IMR-90 (cell line): ENCODE measurements at regions not wholly inside any gene's neighbourhood (a gene's known extent, or its start where the extent isn't known, plus 50 kb on each side); places are given as distances from the start of the nearest gene placed in this dataset.

Experiments
- ATAC-seq: fragments of 200-7000 bp; cut with Tn5 transposase; 2 replicates; pipeline ENCODE4 v1.9.1; 2020; ENCODE audit warnings: low read depth, mild to moderate bottlenecking, moderate library complexity
- BruUV-seq: library from RNA; stranded (reverse); fragments of 400-500 nt; replicated peaks from 2 replicates; lab custom pipeline; 2021; lab: Mats Ljungman, UMichigan
- CTCF ChIA-PET: fragments of 300-600 bp; formaldehyde crosslinking; extraction: SDS; loops from one replicate; lab custom pipeline; 2021; ENCODE audit warnings: antibody characterized with exemption; lab: Yijun Ruan, JAX
- POLR2A ChIA-PET: fragments of 300-600 bp; sonication (Branson Sonifier 250); formaldehyde crosslinking; loops from one replicate; lab custom pipeline; 2022; ENCODE audit warnings: antibody characterized with exemption; ENCODE audit not compliant: unreplicated experiment; lab: Charles Lee
- DNase-seq: peaks from one replicate; pipeline ENCODE4 v3.0.0; 2013
- H2AFZ ChIP-seq: replicated peaks from 2 replicates; pipeline ENCODE3; 2013; ENCODE audit warnings: low read length, mild to moderate bottlenecking; ENCODE audit not compliant: poor library complexity
- H2AK5ac ChIP-seq: 2 replicates; pipeline ENCODE4 v1.6.1; 2013; ENCODE audit warnings: low read depth, low read length, inconsistent platforms
- H2AK9ac ChIP-seq: replicated peaks from 2 replicates; pipeline ENCODE3; 2013; ENCODE audit warnings: mild to moderate bottlenecking, low read depth, low read length, moderate library complexity; ENCODE audit not compliant: poor library complexity
- H2BK120ac ChIP-seq: 2 replicates; pipeline ENCODE4 v1.6.1; 2013; ENCODE audit warnings: low read depth, low read length, inconsistent platforms
- H2BK15ac ChIP-seq: 3 replicates; pipeline ENCODE4 v1.6.1; 2013; ENCODE audit warnings: low read depth, low read length, inconsistent platforms
- H2BK20ac ChIP-seq: 2 replicates; pipeline ENCODE4 v1.6.1; 2013; ENCODE audit warnings: low read depth, mild to moderate bottlenecking, inconsistent platforms, low read length, moderate library complexity
- H2BK5ac ChIP-seq: 2 replicates; pipeline ENCODE4 v1.6.1; 2013; ENCODE audit warnings: mild to moderate bottlenecking, low read depth, low read length, inconsistent platforms; ENCODE audit not compliant: poor library complexity, severe bottlenecking
- H3K14ac ChIP-seq: replicated peaks from 2 replicates; pipeline ENCODE4 v1.6.1; 2013; ENCODE audit warnings: low read depth, low read length, inconsistent platforms
- H3K18ac ChIP-seq: 2 replicates; pipeline ENCODE4 v1.6.1; 2013; ENCODE audit warnings: low read depth, low read length, control low read depth
- H3K23ac ChIP-seq: 2 replicates; pipeline ENCODE4 v1.6.1; 2013; ENCODE audit warnings: low read depth, low read length, inconsistent platforms
- H3K27ac ChIP-seq: 2 replicates; pipeline ENCODE4 v1.5.1; 2013; ENCODE audit warnings: mild to moderate bottlenecking, control low read depth, low read length; ENCODE audit not compliant: insufficient read depth
- H3K27me3 ChIP-seq: 2 replicates; pipeline ENCODE4 v1.6.1; 2013; ENCODE audit warnings: low read length; ENCODE audit not compliant: control insufficient read depth, insufficient read depth
- H3K36me3 ChIP-seq: 2 replicates; pipeline ENCODE4 v1.6.1; 2013; ENCODE audit warnings: low read length, mixed read lengths; ENCODE audit not compliant: control insufficient read depth, insufficient read depth
- H3K4ac ChIP-seq: 2 replicates; pipeline ENCODE4 v1.6.1; 2013; ENCODE audit warnings: low read depth, low read length, inconsistent platforms
- H3K4me1 ChIP-seq: 2 replicates; pipeline ENCODE4 v1.6.1; 2013; ENCODE audit warnings: low read length, mixed read lengths; ENCODE audit not compliant: control insufficient read depth, insufficient read depth
- H3K4me2 ChIP-seq: 2 replicates; pipeline ENCODE4 v1.6.1; 2013; ENCODE audit warnings: low read depth, mild to moderate bottlenecking, control low read depth, low read length, moderate library complexity
- H3K4me3 ChIP-seq: 2 replicates; pipeline ENCODE4 v1.5.1; 2013; ENCODE audit warnings: low read depth, mild to moderate bottlenecking, control low read depth, low read length, moderate library complexity; ENCODE audit not compliant: insufficient read depth
- H3K56ac ChIP-seq: 2 replicates; pipeline ENCODE4 v1.6.1; 2013; ENCODE audit warnings: low read length, inconsistent platforms; ENCODE audit not compliant: insufficient read depth; ENCODE audit errors: extremely low read depth
- H3K79me1 ChIP-seq, 2 experiments: 2 replicates each; pipeline ENCODE4 v1.6.1; 2013; ENCODE audit warnings: low read length in 2 of 2, inconsistent platforms in 1 of 2, low read depth in 1 of 2
- H3K9ac ChIP-seq: 2 replicates; pipeline ENCODE4 v1.6.1; 2013; ENCODE audit warnings: low read depth, low read length, control low read depth
- H3K9me1 ChIP-seq: 2 replicates; pipeline ENCODE4 v1.6.1; 2013; ENCODE audit warnings: low read length, inconsistent platforms; ENCODE audit not compliant: insufficient read depth
- H3K9me3 ChIP-seq: 2 replicates; pipeline ENCODE4 v1.6.1; 2013; ENCODE audit warnings: low read length; ENCODE audit not compliant: control insufficient read depth, insufficient read depth
- H4K20me1 ChIP-seq: 2 replicates; pipeline ENCODE4 v1.6.1; 2013; ENCODE audit warnings: low read length, inconsistent platforms; ENCODE audit not compliant: insufficient read depth
- H4K5ac ChIP-seq: 2 replicates; pipeline ENCODE4 v1.6.1; 2013; ENCODE audit warnings: mild to moderate bottlenecking, low read depth, low read length, control low read depth
- H4K8ac ChIP-seq, 2 experiments: 2 replicates each; pipeline ENCODE4 v1.6.1; 2013; ENCODE audit warnings: low read depth in 2 of 2, low read length in 2 of 2, control low read depth in 1 of 2, inconsistent platforms in 1 of 2
- H4K91ac ChIP-seq: 2 replicates; pipeline ENCODE4 v1.6.1; 2013; ENCODE audit warnings: low read depth, low read length, inconsistent platforms; ENCODE audit not compliant: insufficient read depth
- BHLHE40 ChIP-seq: fragments of 150-350 bp; IDR thresholded peaks from 2 replicates; pipeline ENCODE4 v1.6.1; 2016; ENCODE audit warnings: mild to moderate bottlenecking, low read depth, low read length
- CHD1 ChIP-seq: IDR thresholded peaks from 2 replicates; pipeline ENCODE4 v1.6.1; 2012; ENCODE audit warnings: low read depth, low read length, improper control_type of control experiment
- CTCF ChIP-seq: conservative IDR thresholded peaks from 2 replicates; pipeline ENCODE4 v1.5.1; 2012; ENCODE audit warnings: mild to moderate bottlenecking, low read depth, low read length, improper control_type of control experiment
- FOS ChIP-seq: fragments of 150-350 bp; IDR thresholded peaks from 2 replicates; pipeline ENCODE4 v1.6.1; 2016; ENCODE audit warnings: low read depth, low read length
- MAZ ChIP-seq: IDR thresholded peaks from 2 replicates; pipeline ENCODE4 v1.6.1; 2012; ENCODE audit warnings: low read depth, mild to moderate bottlenecking, low read length, improper control_type of control experiment, moderate library complexity, borderline replicate concordance
- NFE2L2 ChIP-seq: fragments of 150-350 bp; IDR thresholded peaks from 2 replicates; pipeline ENCODE4 v1.6.1; 2016; ENCODE audit warnings: low read depth, mild to moderate bottlenecking, low read length
- POLR2A ChIP-seq: IDR thresholded peaks from 2 replicates; pipeline ENCODE4 v1.6.1; 2012; ENCODE audit warnings: mild to moderate bottlenecking, low read depth, low read length
- RAD21 ChIP-seq: IDR thresholded peaks from 2 replicates; pipeline ENCODE4 v1.6.1; 2012; ENCODE audit warnings: low read length, improper control_type of control experiment
- WGBS, 2 experiments: methylation state at CpG; one replicate each; pipeline versions ENCODE4 v1.1.5 to v1.1.7; 2013; ENCODE audit warnings: missing lambda C conversion rate in 2 of 2; ENCODE audit not compliant: insufficient read length in 1 of 2; ENCODE audit errors: extremely low coverage in 2 of 2; 5-methylcytosine and 5-hydroxymethylcytosine counted together
- dilution Hi-C: fragments of 300-500 bp; cut with HindIII; formaldehyde crosslinking; loops from one replicate; pipeline ENCODE4 v1.14.3; 2018; ENCODE audit warnings: low sequenced_read_pairs; ENCODE audit not compliant: unreplicated experiment
- in situ Hi-C: fragments of 300-500 bp; cut with MboI; formaldehyde crosslinking; loops from 3 replicates; pipeline ENCODE4 v1.14.3; 2019; ENCODE audit warnings: low sequenced_read_pairs, inconsistent platforms, mixed read lengths
- intact Hi-C: fragments of 100-400 bp; cut with micrococcal nuclease; formaldehyde crosslinking; loops from 2 replicates; pipeline ENCODE4 v1.10.0; 2022

- Histone ChIP-seq H4K5ac (no peak overlapping the region), H3K9me3 (peaks cover 9% of the 10 kb centered on the region; the same call in 1 of the 2 replicates), H3K23ac (no peak overlapping the region), H3K9me1 (no peaks in the 10 kb centered on the region), H3K9ac (no peak overlapping the region), H4K8ac (no peak overlapping the region), H4K20me1 (no peaks in the 10 kb centered on the region), H3K27me3 (no peaks in the 10 kb centered on the region), H2AFZ (no peak overlapping the region), H3K4me2 (no peak overlapping the region), H3K18ac (no peak overlapping the region), H4K91ac (no peak overlapping the region), H2AK5ac (no peak overlapping the region), H2BK120ac (no peak overlapping the region), H3K36me3 (no peaks in the 10 kb centered on the region), H2BK20ac (no peak overlapping the region), H3K79me1 (no peaks in the 10 kb centered on the region), H3K56ac (no peak overlapping the region), H3K27ac (no peak overlapping the region), H3K4ac (no peak overlapping the region), H3K4me1 (no peaks in the 10 kb centered on the region), H2AK9ac (no peak overlapping the region), H2BK15ac (no peak overlapping the region), H3K14ac (no peak overlapping the region), H3K4me3 (no peak overlapping the region), H2BK5ac (no peak overlapping the region)
- dilution Hi-C loops: no loop called here
- TF ChIP-seq RAD21: no peak
- TF ChIP-seq FOS: no peak
- no peak for TF ChIP-seq CHD1
- no peak for TF ChIP-seq CTCF
- TF ChIP-seq MAZ: no peak
- no peak for TF ChIP-seq BHLHE40
- no peak for TF ChIP-seq POLR2A
- no peak for TF ChIP-seq NFE2L2
- intact Hi-C loops: no loop called here
- no peak for ATAC-seq
- 20% methylated on average over 1 of the region's 2 CpGs; no CpG with 5 or more reads in 1 of the 2 experiments for WGBS, 2 experiments
- ChIA-PET POLR2A (no interaction called here), CTCF (no interaction called here)
- no TSS peak for BruUV-seq
- in situ Hi-C loops: no loop called here
- no peak for DNase-seq
These were observed 120.9 kb upstream of the ST6GAL2 start for GRCh38 chr2:107006836-107007235.
